Suprapubic skin (tissue), 4 donors: ENCODE measurements at regions not wholly inside any gene's neighbourhood (a gene's known extent, or its start where the extent isn't known, plus 50 kb on each side); places are given as distances from the start of the nearest gene placed in this dataset.
"Not testable (repeated sequence)": the region's sequence is repeated elsewhere in the genome, so short reads cannot be mapped to it uniquely, and the experiment has no call there.

Experiments
- DNase-seq, 2 donors: peaks; one replicate each; pipeline ENCODE4 v3.0.0-alpha.2; 2019; ENCODE audit warnings: low spot score in 2 of 2
- H3K27ac ChIP-seq: fragments of 200-600 bp; sonication (generic); one replicate; pipeline ENCODE4 v1.5.1; 2019
- H3K27me3 ChIP-seq: fragments of 200-600 bp; sonication (generic); one replicate; pipeline ENCODE4 v1.5.1; 2019
- H3K36me3 ChIP-seq: fragments of 200-600 bp; sonication (generic); one replicate; pipeline ENCODE4 v1.5.1; 2019
- H3K4me1 ChIP-seq: fragments of 200-600 bp; sonication (generic); one replicate; pipeline ENCODE4 v1.5.1; 2019
- H3K4me3 ChIP-seq: fragments of 200-600 bp; sonication (generic); one replicate; pipeline ENCODE4 v1.5.1; 2019; ENCODE audit warnings: mild to moderate bottlenecking
- H3K9me3 ChIP-seq: fragments of 200-600 bp; sonication (generic); one replicate; pipeline ENCODE4 v1.5.1; 2019
- EP300 ChIP-seq: sonication (generic); formaldehyde crosslinking; IDR thresholded peaks from one replicate; pipeline ENCODE4 v1.6.1; 2017; ENCODE audit warnings: antibody characterized with exemption
- POLR2A ChIP-seq, 2 donors: fragments of 450-650 bp; IDR thresholded peaks; one replicate each; pipeline ENCODE4 v1.6.1; 2017; ENCODE audit warnings: antibody characterized with exemption in 2 of 2, mild to moderate bottlenecking in 2 of 2, moderate library complexity in 2 of 2
- POLR2AphosphoS5 ChIP-seq, 3 donors: sonication (generic); formaldehyde crosslinking; IDR thresholded peaks; one replicate each; pipeline ENCODE4 v1.6.1; 2017; ENCODE audit warnings: antibody characterized with exemption in 3 of 3
- WGBS: methylation state at CpG from one replicate; pipeline ENCODE4 v1.1.5; 2018; 5-methylcytosine and 5-hydroxymethylcytosine counted together
- TF ChIP-seq, protein P1 (sequence below), 2 donors: fragments of 200-600 bp in 1 of 2; fragments of 450-650 bp in 1 of 2; sonication (generic) in 1 of 2; IDR thresholded peaks; one replicate each; pipeline ENCODE4 v1.5.1; 2016 to 2019; ENCODE audit warnings: antibody characterized with exemption in 2 of 2, mild to moderate bottlenecking in 1 of 2, moderate library complexity in 1 of 2

DNA sequence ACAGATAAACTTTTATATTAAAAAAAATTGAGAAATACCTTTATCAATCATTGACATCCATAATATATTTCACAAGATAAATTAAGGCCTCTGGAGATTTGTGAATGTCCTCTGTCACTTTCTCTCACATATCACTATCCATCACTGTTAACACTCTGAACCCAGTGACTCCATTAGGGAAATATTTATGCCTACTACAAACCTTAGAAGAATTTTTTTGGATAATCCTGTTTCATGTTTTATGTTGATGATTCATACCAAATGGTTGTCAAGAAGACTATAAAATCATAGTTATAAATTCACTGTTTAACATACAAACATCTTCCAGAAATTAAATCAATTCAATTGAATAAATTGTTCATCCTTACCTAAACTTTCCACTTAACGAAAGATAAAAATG lies 357.6 kb upstream of the CDH10 start:
- H3K27me3 ChIP-seq, result no peaks in the 10 kb centered on the region
- H3K36me3 ChIP-seq, result no peaks in the 10 kb centered on the region
- TF ChIP-seq, protein P1, sequence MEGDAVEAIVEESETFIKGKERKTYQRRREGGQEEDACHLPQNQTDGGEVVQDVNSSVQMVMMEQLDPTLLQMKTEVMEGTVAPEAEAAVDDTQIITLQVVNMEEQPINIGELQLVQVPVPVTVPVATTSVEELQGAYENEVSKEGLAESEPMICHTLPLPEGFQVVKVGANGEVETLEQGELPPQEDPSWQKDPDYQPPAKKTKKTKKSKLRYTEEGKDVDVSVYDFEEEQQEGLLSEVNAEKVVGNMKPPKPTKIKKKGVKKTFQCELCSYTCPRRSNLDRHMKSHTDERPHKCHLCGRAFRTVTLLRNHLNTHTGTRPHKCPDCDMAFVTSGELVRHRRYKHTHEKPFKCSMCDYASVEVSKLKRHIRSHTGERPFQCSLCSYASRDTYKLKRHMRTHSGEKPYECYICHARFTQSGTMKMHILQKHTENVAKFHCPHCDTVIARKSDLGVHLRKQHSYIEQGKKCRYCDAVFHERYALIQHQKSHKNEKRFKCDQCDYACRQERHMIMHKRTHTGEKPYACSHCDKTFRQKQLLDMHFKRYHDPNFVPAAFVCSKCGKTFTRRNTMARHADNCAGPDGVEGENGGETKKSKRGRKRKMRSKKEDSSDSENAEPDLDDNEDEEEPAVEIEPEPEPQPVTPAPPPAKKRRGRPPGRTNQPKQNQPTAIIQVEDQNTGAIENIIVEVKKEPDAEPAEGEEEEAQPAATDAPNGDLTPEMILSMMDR (IDR thresholded peaks at IDR 0.05), result no peak
- TF ChIP-seq POLR2A (IDR thresholded peaks at IDR 0.05) (no peak), POLR2AphosphoS5 (IDR thresholded peaks at IDR 0.05) (no peak), EP300 (no peak)
- H3K9me3 ChIP-seq, result no peaks in the 10 kb centered on the region
- H3K4me3 ChIP-seq, result no peak overlapping the region
- DNase-seq, result no peak
- no peaks in the 10 kb centered on the region for H3K4me1 ChIP-seq
- WGBS, result 63% methylated on average over 1 of the region's 1 CpG
- H3K27ac ChIP-seq, result no peak overlapping the region

DNA sequence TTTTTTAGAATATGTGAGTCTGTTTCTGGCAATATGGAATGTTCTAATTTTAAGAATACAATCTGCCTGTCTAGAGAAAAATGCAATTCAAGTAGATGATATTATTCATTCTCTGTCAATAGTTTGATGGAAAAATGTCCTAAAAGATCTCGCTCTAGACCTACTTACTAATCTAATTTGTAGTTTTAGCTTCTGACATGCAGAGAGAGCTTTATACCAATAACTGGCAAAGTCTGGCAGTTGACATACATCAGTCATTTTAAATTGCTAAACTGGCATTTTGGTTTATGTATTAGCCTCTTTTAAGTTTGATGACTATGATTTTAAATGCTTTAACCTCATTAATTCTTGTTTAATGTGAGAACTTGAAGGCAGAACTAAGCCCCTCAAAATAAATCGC lies 355.0 kb upstream of the CDH10 start:
- Histone ChIP-seq H3K9me3 (no peaks in the 10 kb centered on the region), H3K4me3 (no peak overlapping the region), H3K27me3 (no peaks in the 10 kb centered on the region), H3K36me3 (no peaks in the 10 kb centered on the region), H3K4me1 (no peaks in the 10 kb centered on the region), H3K27ac (no peak overlapping the region)
- TF ChIP-seq POLR2AphosphoS5 (IDR thresholded peaks at IDR 0.05), result no peak
- no peak for TF ChIP-seq POLR2A (IDR thresholded peaks at IDR 0.05)
- TF ChIP-seq, protein P1 (IDR thresholded peaks at IDR 0.05), result no peak
- TF ChIP-seq EP300, result no peak
- DNase-seq, result no peak
- 82% methylated on average over 2 of the region's 2 CpGs for WGBS

DNA sequence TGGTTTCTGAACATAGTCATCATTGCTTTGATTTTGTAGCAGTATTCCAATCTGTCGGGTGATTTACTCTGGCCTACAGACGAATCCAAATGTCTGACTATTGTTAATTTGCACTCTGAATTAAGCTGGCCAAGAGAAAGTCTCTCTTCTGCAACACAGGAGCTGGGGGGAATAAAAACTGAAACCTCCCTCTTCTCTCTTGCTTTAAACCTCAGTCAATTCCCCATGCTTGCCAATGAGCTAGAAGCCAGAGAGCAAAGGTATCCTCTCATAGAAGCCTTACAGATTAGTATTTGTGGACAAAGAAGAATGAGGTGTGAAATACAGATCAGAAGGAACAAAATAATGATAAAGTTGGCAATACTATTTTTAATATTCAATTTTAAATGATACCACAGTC lies 353.9 kb upstream of the CDH10 start:
- no peak overlapping the region for H3K4me3 ChIP-seq
- no peaks in the 10 kb centered on the region for H3K27me3 ChIP-seq
- H3K4me1 ChIP-seq, result no peaks in the 10 kb centered on the region
- H3K9me3 ChIP-seq, result no peaks in the 10 kb centered on the region
- H3K27ac ChIP-seq, result no peak overlapping the region
- TF ChIP-seq, protein P1 (IDR thresholded peaks at IDR 0.05), result no peak
- TF ChIP-seq EP300 (no peak), POLR2A (IDR thresholded peaks at IDR 0.05) (no peak), POLR2AphosphoS5 (IDR thresholded peaks at IDR 0.05) (no peak)
- no peaks in the 10 kb centered on the region for H3K36me3 ChIP-seq
- WGBS, result 48% methylated on average over 2 of the region's 2 CpGs
- no peak for DNase-seq

DNA sequence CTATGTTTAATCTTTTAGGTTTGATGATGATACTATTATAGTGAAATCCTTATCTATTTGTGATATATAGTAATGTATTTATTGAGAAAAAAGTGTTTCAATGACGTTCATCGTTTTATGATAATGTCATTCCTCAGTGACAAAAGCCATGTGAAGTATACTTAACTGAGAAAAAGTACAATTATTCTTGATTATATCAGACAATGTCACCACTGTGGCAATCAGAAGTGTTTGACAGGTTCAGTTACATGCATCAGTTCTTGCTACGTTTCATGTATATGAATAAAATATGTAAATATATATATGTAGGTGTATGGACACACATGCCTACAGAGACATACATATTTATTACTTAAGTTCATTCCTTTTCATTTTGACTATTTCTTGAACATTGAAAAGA lies 341.5 kb upstream of the CDH10 start:
- H3K4me1 ChIP-seq, result no peaks in the 10 kb centered on the region
- no peak for TF ChIP-seq POLR2A (IDR thresholded peaks at IDR 0.05)
- no peak for TF ChIP-seq EP300
- no peak for TF ChIP-seq POLR2AphosphoS5 (IDR thresholded peaks at IDR 0.05)
- TF ChIP-seq, protein P1 (IDR thresholded peaks at IDR 0.05), result no peak
- no peak for DNase-seq
- no peaks in the 10 kb centered on the region for H3K36me3 ChIP-seq
- H3K9me3 ChIP-seq, result no peaks in the 10 kb centered on the region
- H3K27me3 ChIP-seq, result no peaks in the 10 kb centered on the region
- H3K4me3 ChIP-seq, result no peak overlapping the region
- WGBS, result 86% methylated on average over 3 of the region's 3 CpGs
- H3K27ac ChIP-seq, result no peak overlapping the region

DNA sequence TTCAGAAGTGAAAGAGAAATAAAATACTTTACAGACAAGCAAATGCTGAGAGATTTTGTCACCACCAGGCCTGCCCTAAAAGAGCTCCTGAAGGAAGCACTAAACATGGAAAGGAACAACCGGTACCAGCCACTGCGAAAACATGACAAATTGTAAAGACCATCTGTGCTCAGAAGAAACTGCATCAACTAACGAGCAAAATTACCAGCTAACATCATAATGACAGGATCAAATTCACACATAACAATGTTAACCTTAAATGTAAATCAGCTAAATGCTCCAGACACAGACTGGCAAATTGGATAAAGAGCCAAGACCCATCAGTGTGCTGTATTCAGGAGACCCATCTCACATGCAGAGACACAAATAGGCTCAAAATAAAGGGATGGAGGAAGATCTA lies 333.8 kb upstream of the CDH10 start:
- H3K4me3 ChIP-seq, H3K36me3 ChIP-seq, H3K27me3 ChIP-seq, H3K27ac ChIP-seq, DNase-seq, H3K4me1 ChIP-seq, H3K9me3 ChIP-seq: not testable (repeated sequence)
- 89% methylated on average over 3 of the region's 3 CpGs for WGBS

DNA sequence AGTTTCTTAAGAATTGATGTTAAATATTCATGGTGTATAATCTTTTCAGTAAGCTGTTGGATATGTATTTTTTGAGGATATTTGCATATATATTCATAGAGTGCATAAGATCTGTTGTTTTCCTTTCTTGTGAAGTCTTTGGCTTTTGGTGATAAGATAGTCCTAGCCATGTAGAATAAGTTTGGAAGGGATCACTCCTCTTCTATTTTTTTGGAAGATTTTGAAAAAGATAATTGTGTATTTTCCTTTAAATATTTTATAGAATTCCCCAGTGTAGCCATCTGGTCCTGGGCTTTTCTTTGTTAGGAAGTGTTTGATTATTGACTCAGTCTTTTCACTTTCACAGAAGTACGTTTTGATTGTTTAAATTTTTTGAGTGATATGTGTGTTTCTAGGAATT lies 318.8 kb upstream of the CDH10 start:
- Histone ChIP-seq H3K36me3 (no peaks in the 10 kb centered on the region), H3K27me3 (no peaks in the 10 kb centered on the region), H3K27ac (no peak overlapping the region), H3K9me3 (no peaks in the 10 kb centered on the region), H3K4me3 (no peak overlapping the region), H3K4me1 (no peaks in the 10 kb centered on the region)
- WGBS, result 67% methylated on average over 1 of the region's 1 CpG
- TF ChIP-seq POLR2AphosphoS5 (IDR thresholded peaks at IDR 0.05) (no peak), POLR2A (IDR thresholded peaks at IDR 0.05) (no peak), EP300 (no peak)
- TF ChIP-seq, protein P1 (IDR thresholded peaks at IDR 0.05), result no peak
- DNase-seq, result no peak
